MM.1S (cell line): ENCODE measurements at regions not wholly inside any gene's neighbourhood (a gene's known extent, or its start where the extent isn't known, plus 50 kb on each side); places are given as distances from the start of the nearest gene placed in this dataset.

Experiments
- DNase-seq: peaks from one replicate; pipeline ENCODE4 v3.0.0-alpha.2; 2015
- H2AFZ ChIP-seq: fragments of 300-600 bp; sonication (generic); 2 replicates; pipeline ENCODE4 v1.6.0; 2016; ENCODE audit warnings: antibody characterized with exemption, low read length
- H3F3A ChIP-seq: fragments of 300-600 bp; sonication (generic); 2 replicates; pipeline ENCODE4 v1.6.1; 2016; ENCODE audit warnings: mild to moderate bottlenecking, antibody characterized with exemption, low read length, moderate library complexity, mixed read lengths; ENCODE audit not compliant: insufficient read depth
- H3K27ac ChIP-seq: fragments of 300-600 bp; sonication (generic); 2 replicates; pipeline ENCODE4 v1.5.1; 2016; ENCODE audit warnings: mild to moderate bottlenecking, low read length
- H3K27me3 ChIP-seq: fragments of 300-600 bp; sonication (generic); replicated peaks from 2 replicates; pipeline ENCODE4 v1.6.0; 2016; ENCODE audit warnings: low read length; ENCODE audit not compliant: insufficient read depth
- H3K36me3 ChIP-seq: fragments of 300-600 bp; sonication (generic); replicated peaks from 2 replicates; pipeline ENCODE4 v1.6.1; 2016; ENCODE audit warnings: mild to moderate bottlenecking, low read length, mixed read lengths; ENCODE audit not compliant: insufficient read depth
- H3K4me1 ChIP-seq: fragments of 300-600 bp; sonication (generic); 2 replicates; pipeline ENCODE4 v1.6.1; 2016; ENCODE audit warnings: low read length, mixed read lengths
- H3K4me2 ChIP-seq: fragments of 300-600 bp; sonication (generic); 2 replicates; pipeline ENCODE4 v1.6.0; 2016; ENCODE audit warnings: low read depth, low read length
- H3K4me3 ChIP-seq: fragments of 300-600 bp; sonication (generic); 2 replicates; pipeline ENCODE4 v1.5.1; 2016; ENCODE audit warnings: low read length, mixed read lengths
- H3K79me2 ChIP-seq: fragments of 300-600 bp; sonication (generic); 2 replicates; pipeline ENCODE4 v1.6.1; 2016; ENCODE audit warnings: mixed run types, low read length, mixed read lengths
- H3K9ac ChIP-seq: fragments of 300-600 bp; sonication (generic); 2 replicates; pipeline ENCODE4 v1.6.1; 2016; ENCODE audit warnings: low read length, mixed read lengths
- H3K9me2 ChIP-seq: fragments of 300-600 bp; sonication (generic); replicated peaks from 2 replicates; pipeline ENCODE4 v1.6.1; 2016; ENCODE audit warnings: mild to moderate bottlenecking, low read length, mixed read lengths; ENCODE audit not compliant: insufficient read depth
- H3K9me3 ChIP-seq: fragments of 300-600 bp; sonication (generic); replicated peaks from 2 replicates; pipeline ENCODE4 v1.6.1; 2016; ENCODE audit warnings: mild to moderate bottlenecking, low read length, mixed read lengths; ENCODE audit not compliant: insufficient read depth
- H4K20me1 ChIP-seq: fragments of 300-600 bp; sonication (generic); 2 replicates; pipeline ENCODE4 v1.6.1; 2016; ENCODE audit warnings: mild to moderate bottlenecking, low read length, moderate library complexity, mixed read lengths; ENCODE audit not compliant: insufficient read depth
- CTCF ChIP-seq: fragments of 300-600 bp; sonication (generic); IDR thresholded peaks from 2 replicates; pipeline ENCODE4 v1.5.1; 2016; ENCODE audit warnings: antibody characterized with exemption, low read length, mixed read lengths
- EZH2 ChIP-seq: fragments of 300-600 bp; sonication (generic); optimal IDR thresholded peaks from 2 replicates; pipeline ENCODE3; 2017; ENCODE audit warnings: low read depth, mild to moderate bottlenecking, antibody characterized with exemption, low read length, mixed read lengths
- EZH2phosphoT487 ChIP-seq: fragments of 300-600 bp; sonication (generic); IDR thresholded peaks from 2 replicates; pipeline ENCODE4 v1.6.1; 2018; ENCODE audit warnings: antibody characterized with exemption, low read length

- Histone ChIP-seq H3K79me2 (no peaks in the 10 kb centered on the region), H3K9me2 (no peaks in the 10 kb centered on the region), H3K4me3 (no peak overlapping the region), H3F3A (no peaks in the 10 kb centered on the region), H3K27me3 (no peaks in the 10 kb centered on the region), H3K9ac (no peak overlapping the region), H3K9me3 (no peaks in the 10 kb centered on the region), H3K27ac (no peak overlapping the region), H4K20me1 (no peaks in the 10 kb centered on the region), H3K4me1 (no peaks in the 10 kb centered on the region), H3K4me2 (no peak overlapping the region), H2AFZ (no peak overlapping the region), H3K36me3 (no peaks in the 10 kb centered on the region)
- DNase-seq = no peak
- TF ChIP-seq EZH2phosphoT487 (no peak), EZH2 (no peak), CTCF (no peak)
Measured at GRCh38 chr10:3236644-3237404, 64.2 kb upstream of the PITRM1 start.

GRCh38 chr10:3235996-3236510 lies 63.5 kb upstream of the PITRM1 start:
- H4K20me1 ChIP-seq = no peaks in the 10 kb centered on the region
- H3K79me2 ChIP-seq = no peaks in the 10 kb centered on the region
- no peak for TF ChIP-seq CTCF
- TF ChIP-seq EZH2 = no peak
- no peak for TF ChIP-seq EZH2phosphoT487
- H3K9me3 ChIP-seq = no peaks in the 10 kb centered on the region
- H3K9me2 ChIP-seq = no peaks in the 10 kb centered on the region
- no peak overlapping the region for H3K4me2 ChIP-seq
- no peaks in the 10 kb centered on the region for H3K27me3 ChIP-seq
- H2AFZ ChIP-seq = no peak overlapping the region
- DNase-seq = no peak
- no peak overlapping the region for H3K27ac ChIP-seq
- H3K4me1 ChIP-seq = no peaks in the 10 kb centered on the region
- H3K9ac ChIP-seq = no peak overlapping the region
- no peak overlapping the region for H3K4me3 ChIP-seq
- H3K36me3 ChIP-seq = no peaks in the 10 kb centered on the region
- no peaks in the 10 kb centered on the region for H3F3A ChIP-seq

GRCh38 chr10:3235395-3235794 lies 62.8 kb upstream of the PITRM1 start:
- no peaks in the 10 kb centered on the region for H3K9me2 ChIP-seq
- TF ChIP-seq EZH2 (no peak), EZH2phosphoT487 (no peak), CTCF (no peak)

More at GRCh38 chr10:3235395-3235794, 62.8 kb upstream of the PITRM1 start:
- Histone ChIP-seq H3K4me3 (no peak overlapping the region), H3K27ac (no peak overlapping the region), H4K20me1 (no peaks in the 10 kb centered on the region), H3K4me1 (no peaks in the 10 kb centered on the region), H3K27me3 (no peaks in the 10 kb centered on the region), H3F3A (no peaks in the 10 kb centered on the region), H3K79me2 (no peaks in the 10 kb centered on the region), H3K9me3 (no peaks in the 10 kb centered on the region), H3K36me3 (no peaks in the 10 kb centered on the region), H2AFZ (no peak overlapping the region), H3K4me2 (no peak overlapping the region), H3K9ac (no peak overlapping the region)
- DNase-seq = no peak
